PC-9 (cell line): ENCODE measurements at regions not wholly inside any gene's neighbourhood (a gene's known extent, or its start where the extent isn't known, plus 50 kb on each side); places are given as distances from the start of the nearest gene placed in this dataset.
"Not testable (repeated sequence)": the region's sequence is repeated elsewhere in the genome, so short reads cannot be mapped to it uniquely, and the experiment has no call there.

Source experiments
- BruUV-seq: library from RNA; stranded (reverse); fragments of 400-500 nt; replicated peaks from 2 replicates; lab custom pipeline; 2021; lab: Mats Ljungman, UMichigan
- CTCF ChIA-PET: fragments of 300-600 bp; sonication (Branson Sonifier 250); formaldehyde crosslinking; loops from one replicate; lab custom pipeline; 2022; ENCODE audit warnings: antibody characterized with exemption; lab: Charles Lee
- POLR2A ChIA-PET: fragments of 300-600 bp; sonication (Branson Sonifier 250); formaldehyde crosslinking; loops from one replicate; lab custom pipeline; 2022; ENCODE audit warnings: antibody characterized with exemption; ENCODE audit not compliant: unreplicated experiment; lab: Charles Lee
- DNase-seq, 2 experiments: peaks; one replicate each; pipeline versions ENCODE4 v3.0.0 to v3.0.0-alpha.2; 2015 to 2022; ENCODE audit warnings: mixed read lengths in 1 of 2
- H2AFZ ChIP-seq: fragments of 200-600 bp; sonication (generic); 2 replicates; pipeline ENCODE4 v1.8.1; 2017; ENCODE audit warnings: antibody characterized with exemption
- H3F3A ChIP-seq: fragments of 200-600 bp; sonication (generic); 2 replicates; pipeline ENCODE4 v1.8.1; 2017; ENCODE audit warnings: antibody characterized with exemption, mild to moderate bottlenecking, low read depth; ENCODE audit not compliant: insufficient read depth
- H3K27ac ChIP-seq: fragments of 200-600 bp; sonication (generic); 2 replicates; pipeline ENCODE4 v1.6.1; 2016; ENCODE audit warnings: mixed run types
- H3K27me3 ChIP-seq: fragments of 200-600 bp; sonication (generic); 2 replicates; pipeline ENCODE4 v1.6.1; 2016; ENCODE audit warnings: low read depth, mixed run types; ENCODE audit not compliant: insufficient read depth
- H3K36me3 ChIP-seq: fragments of 200-600 bp; sonication (generic); 2 replicates; pipeline ENCODE4 v1.6.1; 2016; ENCODE audit warnings: low read depth, mixed run types
- H3K4me1 ChIP-seq: fragments of 200-600 bp; sonication (generic); replicated peaks from 2 replicates; pipeline ENCODE4 v1.6.1; 2016; ENCODE audit warnings: mixed run types; ENCODE audit not compliant: insufficient read depth
- H3K4me2 ChIP-seq: fragments of 200-600 bp; sonication (generic); 2 replicates; pipeline ENCODE4 v1.6.1; 2017; ENCODE audit warnings: mixed run types
- H3K4me3 ChIP-seq: fragments of 200-600 bp; sonication (generic); 2 replicates; pipeline ENCODE4 v1.6.1; 2016; ENCODE audit warnings: mixed run types
- H3K79me2 ChIP-seq: fragments of 200-600 bp; sonication (generic); 2 replicates; pipeline ENCODE4 v1.6.1; 2017; ENCODE audit warnings: low read depth, mixed run types
- H3K9me2 ChIP-seq: fragments of 200-600 bp; sonication (generic); 2 replicates; pipeline ENCODE4 v1.8.1; 2017; ENCODE audit warnings: mild to moderate bottlenecking; ENCODE audit not compliant: insufficient read depth
- H3K9me3 ChIP-seq: fragments of 200-600 bp; sonication (generic); 2 replicates; pipeline ENCODE4 v1.8.1; 2016; ENCODE audit warnings: low read depth; ENCODE audit not compliant: insufficient read depth
- H4K20me1 ChIP-seq: fragments of 200-600 bp; sonication (generic); 2 replicates; pipeline ENCODE4 v1.8.1; 2017; ENCODE audit not compliant: insufficient read depth
- EZH2 ChIP-seq: fragments of 200-600 bp; sonication (generic); IDR thresholded peaks from 2 replicates; pipeline ENCODE4 v1.8.0; 2017; ENCODE audit warnings: antibody characterized with exemption, low read depth
- intact Hi-C: fragments of 100-400 bp; cut with micrococcal nuclease; formaldehyde crosslinking; loops from one replicate; pipeline ENCODE4 v1.10.0; 2022; ENCODE audit not compliant: unreplicated experiment
- TF ChIP-seq, protein P1 (sequence below): fragments of 200-600 bp; sonication (generic); conservative IDR thresholded peaks from 2 replicates; pipeline ENCODE4 v1.6.1; 2017; ENCODE audit warnings: mixed run types, antibody characterized with exemption, mild to moderate bottlenecking, moderate library complexity

DNA sequence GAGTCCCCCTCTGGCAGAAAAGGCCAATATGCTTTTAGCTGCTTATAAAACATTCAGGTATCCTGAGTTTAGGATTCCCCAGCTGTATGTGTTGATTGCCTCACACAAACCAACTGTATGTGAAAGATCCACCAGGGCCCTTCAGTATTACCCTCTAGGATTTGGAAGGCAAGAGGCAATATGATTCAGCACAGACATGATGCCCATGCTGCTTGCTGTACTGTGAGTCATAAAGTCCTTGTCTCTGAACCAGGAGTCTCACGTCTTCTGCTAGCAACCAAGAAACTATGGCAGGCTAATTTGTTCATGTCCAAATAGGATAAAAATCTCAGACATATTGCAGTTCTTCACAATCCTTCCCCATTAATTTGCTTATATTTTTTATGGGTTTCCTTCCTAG is 789.2 kb upstream of the SLC35B3 start:
- no peak for DNase-seq
- Histone ChIP-seq H3K79me2 (no peaks in the 10 kb centered on the region), H3K4me2 (no peak overlapping the region), H3K9me2 (no peaks in the 10 kb centered on the region), H3K9me3 (no peaks in the 10 kb centered on the region), H3K36me3 (no peaks in the 10 kb centered on the region), H3K27ac (no peak overlapping the region), H3F3A (no peaks in the 10 kb centered on the region), H3K27me3 (no peaks in the 10 kb centered on the region), H3K4me3 (no peak overlapping the region), H3K4me1 (no peaks in the 10 kb centered on the region), H2AFZ (no peak overlapping the region), H4K20me1 (no peaks in the 10 kb centered on the region)
- intact Hi-C loops: no loop called here
- no TSS peak for BruUV-seq
- ChIA-PET CTCF (interaction anchor here (0.6 kb wide), 1 partner anchor 40 kb away, joined by 6 read pairs; no protein-coding TSS in a partner anchor), POLR2A (no interaction called here)
- TF ChIP-seq, protein P1, sequence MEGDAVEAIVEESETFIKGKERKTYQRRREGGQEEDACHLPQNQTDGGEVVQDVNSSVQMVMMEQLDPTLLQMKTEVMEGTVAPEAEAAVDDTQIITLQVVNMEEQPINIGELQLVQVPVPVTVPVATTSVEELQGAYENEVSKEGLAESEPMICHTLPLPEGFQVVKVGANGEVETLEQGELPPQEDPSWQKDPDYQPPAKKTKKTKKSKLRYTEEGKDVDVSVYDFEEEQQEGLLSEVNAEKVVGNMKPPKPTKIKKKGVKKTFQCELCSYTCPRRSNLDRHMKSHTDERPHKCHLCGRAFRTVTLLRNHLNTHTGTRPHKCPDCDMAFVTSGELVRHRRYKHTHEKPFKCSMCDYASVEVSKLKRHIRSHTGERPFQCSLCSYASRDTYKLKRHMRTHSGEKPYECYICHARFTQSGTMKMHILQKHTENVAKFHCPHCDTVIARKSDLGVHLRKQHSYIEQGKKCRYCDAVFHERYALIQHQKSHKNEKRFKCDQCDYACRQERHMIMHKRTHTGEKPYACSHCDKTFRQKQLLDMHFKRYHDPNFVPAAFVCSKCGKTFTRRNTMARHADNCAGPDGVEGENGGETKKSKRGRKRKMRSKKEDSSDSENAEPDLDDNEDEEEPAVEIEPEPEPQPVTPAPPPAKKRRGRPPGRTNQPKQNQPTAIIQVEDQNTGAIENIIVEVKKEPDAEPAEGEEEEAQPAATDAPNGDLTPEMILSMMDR: no peak
- TF ChIP-seq EZH2: no peak

DNA sequence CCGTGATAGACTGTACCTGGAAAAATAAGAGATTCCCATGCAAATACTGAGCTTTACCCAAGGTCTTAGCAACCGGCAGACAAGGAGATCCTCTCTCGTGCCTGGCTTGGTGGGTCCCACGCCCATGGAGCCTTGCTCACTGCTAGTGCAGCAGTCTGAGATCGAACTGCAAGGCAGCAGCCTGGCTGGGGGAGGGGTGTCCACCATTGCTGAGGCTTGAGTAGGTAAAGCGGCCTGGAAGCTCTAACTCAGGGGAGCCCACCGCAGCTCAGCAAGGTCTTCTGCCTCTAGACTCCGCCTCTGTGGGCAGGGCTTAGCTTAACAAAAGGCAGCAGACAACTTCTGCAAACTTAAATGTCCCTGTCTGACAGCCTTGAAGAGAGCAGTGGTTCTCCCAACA is 778.4 kb upstream of the SLC35B3 start:
- H3F3A ChIP-seq, H3K4me2 ChIP-seq, BruUV-seq, H3K27ac ChIP-seq, CTCF ChIA-PET, H2AFZ ChIP-seq, H3K4me3 ChIP-seq, POLR2A ChIA-PET, H3K9me3 ChIP-seq, H3K79me2 ChIP-seq, H3K4me1 ChIP-seq, H4K20me1 ChIP-seq, H3K9me2 ChIP-seq, intact Hi-C loops, H3K27me3 ChIP-seq, DNase-seq, H3K36me3 ChIP-seq: not testable (repeated sequence)

DNA sequence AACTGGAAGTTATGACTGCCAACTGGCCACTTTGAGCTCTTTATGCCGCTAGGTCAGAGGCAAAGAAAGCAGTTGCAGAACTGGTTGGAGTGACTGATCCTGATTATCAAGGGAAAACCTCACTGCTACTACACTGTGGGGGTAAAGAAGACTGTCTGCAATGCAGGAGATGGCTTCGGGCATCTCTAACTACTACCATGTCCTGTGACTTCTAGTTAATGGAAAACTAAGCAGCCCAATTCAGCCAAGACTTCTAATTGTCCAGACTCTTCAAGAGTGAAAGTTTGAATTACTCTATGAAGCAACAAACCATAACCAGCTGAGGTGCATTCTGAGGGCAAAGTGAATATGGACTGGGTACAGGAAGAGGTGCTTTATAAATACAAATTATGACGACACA is 773.6 kb upstream of the SLC35B3 start:
- POLR2A ChIA-PET: no interaction called here
- H3K4me2 ChIP-seq: no peak overlapping the region
- no peaks in the 10 kb centered on the region for H3K4me1 ChIP-seq
- H3K4me3 ChIP-seq: no peak overlapping the region
- intact Hi-C loops: no loop called here
- H3K9me3 ChIP-seq: no peaks in the 10 kb centered on the region
- no peak for TF ChIP-seq EZH2
- TF ChIP-seq, protein P1: no peak
- H3K27ac ChIP-seq: no peak overlapping the region
- no peak for DNase-seq
- no peaks in the 10 kb centered on the region for H3K79me2 ChIP-seq
- no TSS peak for BruUV-seq
- H4K20me1 ChIP-seq: no peaks in the 10 kb centered on the region
- CTCF ChIA-PET: no interaction called here
- H3K27me3 ChIP-seq: no peaks in the 10 kb centered on the region
- no peaks in the 10 kb centered on the region for H3K9me2 ChIP-seq
- H3K36me3 ChIP-seq: no peaks in the 10 kb centered on the region
- H3F3A ChIP-seq: no peaks in the 10 kb centered on the region
- no peak overlapping the region for H2AFZ ChIP-seq

DNA sequence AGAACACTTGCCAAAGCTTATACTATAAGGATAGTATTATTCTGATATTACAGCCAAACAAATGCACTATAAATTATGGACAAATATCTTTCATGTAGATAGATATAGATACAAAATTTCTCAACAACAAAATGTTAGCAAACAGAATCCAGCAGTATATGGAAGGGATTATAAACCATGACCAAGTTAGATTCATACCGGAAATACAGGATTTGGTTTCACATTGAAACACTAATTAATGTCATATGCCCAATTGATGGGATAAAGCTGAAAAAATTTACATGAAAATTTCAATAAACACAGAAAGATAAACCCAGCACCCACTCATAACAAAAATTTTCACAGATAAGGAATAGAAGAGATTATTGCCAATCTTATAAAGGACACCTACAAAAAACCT is 770.3 kb upstream of the SLC35B3 start:
- Histone ChIP-seq H3K4me1 (no peaks in the 10 kb centered on the region), H3K9me2 (no peaks in the 10 kb centered on the region), H3K27me3 (no peaks in the 10 kb centered on the region), H2AFZ (no peak overlapping the region), H3K36me3 (no peaks in the 10 kb centered on the region), H3K4me2 (no peak overlapping the region), H3F3A (no peaks in the 10 kb centered on the region), H3K79me2 (no peaks in the 10 kb centered on the region), H3K27ac (no peak overlapping the region), H3K4me3 (no peak overlapping the region), H3K9me3 (no peaks in the 10 kb centered on the region), H4K20me1 (no peaks in the 10 kb centered on the region)
- DNase-seq: no peak
- POLR2A ChIA-PET: no interaction called here
- TF ChIP-seq EZH2: no peak
- TF ChIP-seq, protein P1: no peak
- intact Hi-C loops: no loop called here
- no TSS peak for BruUV-seq
- CTCF ChIA-PET: no interaction called here
